Frontal cortex (tissue), 3 donors: ENCODE measurements at regions not wholly inside any gene's neighbourhood (a gene's known extent, or its start where the extent isn't known, plus 50 kb on each side); places are given as distances from the start of the nearest gene placed in this dataset.
"Not testable (repeated sequence)": the region's sequence is repeated elsewhere in the genome, so short reads cannot be mapped to it uniquely, and the experiment has no call there.

Source experiments
- DNase-seq, 2 donors: peaks; one replicate each; pipeline ENCODE4 v3.0.0; 2012; ENCODE audit warnings: low spot score in 2 of 2
- FAIRE-seq: peaks from 2 replicates; lab custom pipeline; 2012; peaks lifted over from hg19 to GRCh38; lab: Jason Lieb, UNC
- donor health status: control.
- donor health status: control.
- donor health status: control.

- no peak for DNase-seq
- no peak for FAIRE-seq
These were observed 99.0 kb upstream of the MRI1 start for GRCh38 chr19:13665125-13665905.

- DNase-seq (no peak), FAIRE-seq (no peak)
These were observed 111.3 kb upstream of the MRI1 start for GRCh38 chr19:13652810-13653590.

GRCh38 chr19:13646758-13647157 is 117.6 kb upstream of the MRI1 start:
- DNase-seq, result no peak

GRCh38 chr19:13644645-13645044 is 119.7 kb upstream of the MRI1 start:
- DNase-seq, result no peak
- no peak for FAIRE-seq

More at GRCh38 chr19:13646758-13647157, 117.6 kb upstream of the MRI1 start:
- no peak for FAIRE-seq

GRCh38 chr19:13640611-13641010 is 123.7 kb upstream of the MRI1 start:
- FAIRE-seq (no peak), DNase-seq (no peak)

GRCh38 chr19:13639342-13639929 is 124.9 kb upstream of the MRI1 start:
- DNase-seq, result no peak
- FAIRE-seq, result no peak

GRCh38 chr19:13637664-13638063 is 126.7 kb upstream of the MRI1 start:
- DNase-seq, result no peak

GRCh38 chr19:13634658-13635057 is 128.4 kb upstream of the CACNA1A start:
- FAIRE-seq (no peak), DNase-seq (no peak)

More at GRCh38 chr19:13637664-13638063, 126.7 kb upstream of the MRI1 start:
- FAIRE-seq, result no peak

- FAIRE-seq, result no peak
- no peak for DNase-seq
These were observed 127.2 kb upstream of the CACNA1A start for GRCh38 chr19:13633522-13633922.

GRCh38 chr19:13633109-13633508 is 126.8 kb upstream of the CACNA1A start:
- DNase-seq, result no peak

GRCh38 chr19:13632164-13632563 is 125.9 kb upstream of the CACNA1A start:
- not testable (repeated sequence) for DNase-seq, FAIRE-seq

More at GRCh38 chr19:13633109-13633508, 126.8 kb upstream of the CACNA1A start:
- FAIRE-seq, result no peak

GRCh38 chr19:13629687-13630357 is 123.5 kb upstream of the CACNA1A start:
- FAIRE-seq (no peak), DNase-seq (no peak)

GRCh38 chr19:13627531-13627930 is 121.3 kb upstream of the CACNA1A start:
- no peak for DNase-seq
- no peak for FAIRE-seq

GRCh38 chr19:13623716-13624710 is 117.7 kb upstream of the CACNA1A start:
- no peak for FAIRE-seq

GRCh38 chr19:13622766-13623715 is 116.8 kb upstream of the CACNA1A start:
- FAIRE-seq, result no peak
- DNase-seq, result no peak

More at GRCh38 chr19:13623716-13624710, 117.7 kb upstream of the CACNA1A start:
- DNase-seq, result no peak

- no peak for FAIRE-seq
- DNase-seq, result no peak
These were observed 115.1 kb upstream of the CACNA1A start for GRCh38 chr19:13621413-13621812.

- DNase-seq (no peak), FAIRE-seq (no peak)
These were observed 112.9 kb upstream of the CACNA1A start for GRCh38 chr19:13619203-13619632.

GRCh38 chr19:13615890-13616289 is 109.6 kb upstream of the CACNA1A start:
- DNase-seq, result no peak
- no peak for FAIRE-seq
